ENCODE measurements at regions not wholly inside any gene's neighbourhood (a gene's known extent, or its start where the extent isn't known, plus 50 kb on each side); places are given as distances from the start of the nearest gene placed in this dataset.

DNA sequence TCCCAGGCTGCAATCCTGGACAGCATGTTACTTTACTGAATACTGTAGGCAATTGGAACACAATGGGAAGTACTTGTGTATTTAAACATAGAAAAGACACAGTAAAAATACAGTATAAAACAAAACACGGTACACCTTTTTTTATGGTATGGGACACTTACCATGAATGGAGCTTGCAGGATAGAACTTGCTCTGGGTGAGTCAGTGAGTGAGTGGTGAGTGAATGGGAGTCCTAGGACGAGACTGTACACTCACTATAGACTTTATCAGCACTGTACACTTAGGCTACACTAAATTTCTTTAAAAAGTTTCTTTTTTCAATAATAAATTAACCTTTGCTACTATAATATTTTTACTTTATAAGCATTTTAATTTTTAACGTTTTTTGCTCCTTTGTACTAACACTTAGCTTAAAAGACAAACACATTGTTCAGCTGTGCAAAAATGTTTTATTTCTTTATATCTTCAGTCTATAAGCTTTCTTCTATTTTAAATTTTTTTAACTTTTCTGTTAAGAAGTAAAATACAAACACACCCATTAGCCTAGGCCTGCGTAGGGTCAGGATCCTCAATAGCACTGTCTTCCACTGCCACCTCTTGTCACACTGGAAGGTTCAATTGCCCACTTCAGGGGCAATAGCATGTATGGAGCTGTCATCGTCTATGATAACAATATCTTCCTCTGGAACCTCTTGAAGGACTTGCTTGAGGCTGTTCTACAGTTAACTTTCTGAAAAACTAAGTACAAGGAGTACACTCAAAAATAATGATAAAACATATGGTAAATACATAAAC is 293.5 kb upstream of the FSTL5 start:
- DNase-seq, result no peak

DNA sequence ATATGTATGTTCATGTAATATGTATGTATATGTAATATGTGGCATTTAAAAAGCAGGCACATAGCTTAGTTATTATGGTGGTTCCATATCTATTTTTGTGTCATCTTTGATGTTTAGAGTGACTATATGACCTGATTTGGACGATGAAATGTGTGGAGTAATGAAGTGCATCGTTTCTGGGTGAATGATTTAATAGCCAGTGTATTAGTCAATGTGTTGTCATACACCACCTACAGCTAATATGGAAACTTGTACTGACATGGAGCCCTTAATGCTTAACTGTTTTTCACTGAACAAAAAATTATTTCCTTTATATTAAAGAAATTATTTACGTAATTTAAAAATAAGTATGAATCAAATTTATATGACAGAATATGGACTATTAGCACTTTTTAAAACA is 292.3 kb upstream of the FSTL5 start:
- no peak for DNase-seq

DNA sequence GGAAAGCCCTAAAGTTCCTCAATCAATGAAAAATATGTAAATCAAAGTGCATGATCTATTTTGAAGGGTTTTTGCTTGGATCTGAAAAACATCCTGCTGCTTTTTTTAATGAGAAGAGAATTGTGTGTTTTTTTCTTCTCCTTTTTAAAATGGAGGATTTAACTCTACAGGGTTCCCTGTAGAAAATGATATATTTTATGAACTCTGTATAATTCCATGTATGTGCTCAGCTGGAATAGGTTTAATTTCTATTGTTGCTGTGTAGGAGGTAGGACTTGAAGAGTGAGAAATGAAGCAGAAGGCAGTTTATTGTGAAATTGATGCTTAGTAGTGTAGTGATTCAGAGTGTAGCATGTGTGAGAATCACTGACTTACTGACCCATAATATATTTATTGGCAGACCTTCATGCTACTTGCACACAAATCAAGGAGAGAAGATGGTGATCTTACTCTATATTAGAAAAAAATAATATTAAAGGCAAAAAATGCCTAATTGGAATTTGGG is 286.8 kb upstream of the FSTL5 start:
- DNase-seq, result no peak

DNA sequence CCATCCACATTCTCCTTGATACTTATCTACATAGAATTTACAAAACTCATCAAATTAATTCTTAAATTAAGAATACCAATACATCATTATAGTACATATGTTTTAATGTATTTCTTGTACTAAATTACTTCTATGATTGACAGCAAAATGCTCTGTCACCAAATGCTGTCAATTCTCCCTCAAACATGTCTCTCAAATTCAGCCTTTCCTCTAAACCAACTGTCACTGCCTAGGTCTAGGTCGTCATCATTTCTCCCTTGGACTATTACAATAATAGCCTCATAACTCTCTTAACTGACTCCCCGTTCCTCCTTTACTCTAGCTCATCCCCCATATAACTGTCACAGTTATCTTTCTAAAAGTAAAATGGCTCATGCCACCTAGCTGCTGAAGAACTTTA is 279.7 kb upstream of the FSTL5 start:
- no peak for DNase-seq

DNA sequence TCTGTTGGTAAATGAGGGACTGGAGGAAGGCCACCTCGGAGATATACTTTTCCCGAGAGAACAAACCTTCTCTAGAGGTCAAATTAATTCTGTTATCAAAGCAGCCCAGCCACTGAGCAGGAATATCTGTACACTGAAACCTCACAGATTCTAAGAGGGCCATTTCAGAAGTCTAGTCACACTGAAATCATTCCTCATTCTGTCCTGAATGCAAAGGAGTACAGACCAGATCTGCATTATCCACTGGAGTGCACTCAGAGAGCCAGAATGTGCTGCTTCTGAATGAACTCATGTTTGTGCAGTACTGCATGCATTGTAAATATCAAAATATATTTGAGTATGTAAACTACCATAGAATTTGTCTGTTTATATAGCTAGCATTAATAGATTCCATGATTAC is 278.3 kb upstream of the FSTL5 start:
- DNase-seq, result no peak

GRCh38 chr4:162422312-162422711 is 258.5 kb upstream of the FSTL5 start:
- DNase-seq, result no peak

- no peak for DNase-seq
Measured at GRCh38 chr4:162410854-162411253, 247.1 kb upstream of the FSTL5 start.

DNA sequence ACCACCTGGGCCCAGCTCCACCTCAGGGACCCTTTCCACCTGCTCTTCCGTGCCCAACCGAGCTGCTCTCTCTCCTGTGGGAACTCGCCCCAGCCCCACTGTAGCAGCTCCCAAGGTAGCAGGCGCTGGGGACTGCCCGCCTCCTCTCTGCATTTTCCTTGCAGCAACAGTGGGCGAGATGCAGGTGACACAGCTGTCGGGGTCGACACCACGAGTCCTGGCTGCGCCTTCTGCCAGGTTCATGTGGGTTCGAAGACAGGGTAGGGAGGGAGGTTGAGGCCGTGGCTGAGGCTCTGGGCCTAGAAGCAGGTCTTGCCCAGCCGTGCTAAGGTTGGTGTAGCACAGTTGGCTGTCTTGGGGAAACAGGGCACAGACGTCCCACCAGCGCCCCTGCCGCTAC is 245.2 kb upstream of the FSTL5 start:
- DNase-seq, result no peak

GRCh38 chr4:162408309-162408708 is 244.5 kb upstream of the FSTL5 start:
- no peak for DNase-seq

- no peak for DNase-seq
Measured at GRCh38 chr4:162406637-162407365, 243.0 kb upstream of the FSTL5 start.

- DNase-seq, result no peak
Measured at GRCh38 chr4:162403932-162404331, 240.1 kb upstream of the FSTL5 start.

GRCh38 chr4:162403419-162403818 is 239.6 kb upstream of the FSTL5 start:
- DNase-seq, result no peak

GRCh38 chr4:162401021-162401420 is 237.2 kb upstream of the FSTL5 start:
- DNase-seq, result no peak

DNA sequence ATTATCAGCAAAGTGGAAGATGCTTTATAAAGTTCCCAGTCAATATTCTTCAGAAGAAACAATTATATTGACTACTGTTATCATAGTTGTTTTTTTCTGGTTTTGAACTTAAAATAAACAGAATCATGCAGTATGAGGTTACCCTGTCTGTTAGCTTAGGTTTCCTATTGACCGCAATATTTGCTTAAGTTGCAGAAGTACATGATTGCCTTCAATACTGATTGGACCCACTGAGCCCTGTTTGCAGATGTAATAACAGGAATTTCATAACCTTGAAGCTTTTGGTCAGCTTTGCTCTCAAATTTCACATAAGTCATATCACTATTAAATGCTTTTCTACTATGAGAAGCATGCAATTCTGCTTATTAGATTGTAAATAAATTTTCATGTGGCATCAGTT is 229.1 kb upstream of the FSTL5 start:
- DNase-seq, result no peak

GRCh38 chr4:162366146-162366545 is 202.3 kb upstream of the FSTL5 start:
- DNase-seq, result no peak

DNA sequence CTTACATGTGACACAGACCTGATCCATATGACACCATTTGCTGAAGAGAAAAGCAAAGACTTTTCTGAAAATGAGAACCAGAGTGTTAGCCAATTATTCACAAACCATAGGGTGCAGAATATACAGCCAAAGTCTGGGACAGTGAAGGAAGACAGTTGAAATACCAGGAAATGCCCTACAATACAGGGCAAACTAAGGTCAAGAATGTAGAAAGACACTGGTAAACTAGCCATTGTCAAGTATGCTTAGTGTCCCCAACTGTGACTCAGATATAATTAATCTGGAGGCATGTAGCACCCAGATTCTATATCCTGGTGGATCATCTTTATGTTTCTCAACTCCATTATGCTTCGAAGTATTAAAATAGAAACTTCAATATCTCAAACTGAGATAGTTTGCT is 200.9 kb upstream of the FSTL5 start:
- DNase-seq, result no peak

GRCh38 chr4:162360369-162361149 is 196.8 kb upstream of the FSTL5 start:
- no peak for DNase-seq

DNA sequence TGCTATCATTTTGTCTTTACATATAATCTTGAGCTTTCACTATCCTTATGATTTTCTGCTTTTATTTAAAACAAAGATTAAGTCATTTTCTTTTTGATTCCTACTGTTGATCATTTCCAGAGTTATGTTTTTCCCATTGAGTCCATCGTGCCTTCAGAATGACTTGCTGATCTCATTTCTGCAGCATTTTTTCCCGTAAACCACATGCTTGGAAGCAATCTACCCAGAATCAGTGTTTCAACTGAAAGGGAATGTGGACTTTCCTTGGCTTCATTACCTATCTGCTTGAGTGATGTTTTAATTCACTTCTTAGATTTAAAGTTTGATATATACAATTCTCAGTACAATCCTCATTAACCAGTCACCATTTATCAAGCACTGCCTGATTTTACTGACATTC is 192.4 kb upstream of the FSTL5 start:
- DNase-seq, result no peak

DNA sequence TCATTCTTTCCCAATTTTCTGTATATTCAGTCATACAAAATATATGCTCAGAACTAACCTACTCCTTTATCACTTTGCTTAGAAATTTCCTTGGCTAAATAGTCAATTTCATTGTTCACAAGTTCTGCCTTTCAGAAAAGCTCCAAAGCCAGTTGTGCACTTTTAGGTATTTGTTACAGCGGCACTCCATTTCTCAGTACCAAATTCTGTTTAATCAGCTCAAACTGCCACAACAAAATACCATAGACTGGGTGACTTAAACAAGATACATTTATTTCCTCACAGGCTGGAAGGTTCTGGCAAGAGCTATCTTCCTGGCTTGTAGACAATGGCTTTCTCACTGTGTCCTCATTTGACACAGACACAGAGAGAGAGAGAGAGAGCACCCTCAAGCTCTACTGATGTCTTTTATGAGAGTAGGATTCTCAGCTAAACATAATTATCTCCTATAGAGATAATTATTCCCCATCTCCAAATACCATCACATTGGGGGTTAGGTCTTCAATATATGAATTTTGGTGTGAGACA is 188.8 kb upstream of the FSTL5 start:
- DNase-seq, result no peak

GRCh38 chr4:162350331-162350730 is 186.5 kb upstream of the FSTL5 start:
- DNase-seq, result no peak

DNA sequence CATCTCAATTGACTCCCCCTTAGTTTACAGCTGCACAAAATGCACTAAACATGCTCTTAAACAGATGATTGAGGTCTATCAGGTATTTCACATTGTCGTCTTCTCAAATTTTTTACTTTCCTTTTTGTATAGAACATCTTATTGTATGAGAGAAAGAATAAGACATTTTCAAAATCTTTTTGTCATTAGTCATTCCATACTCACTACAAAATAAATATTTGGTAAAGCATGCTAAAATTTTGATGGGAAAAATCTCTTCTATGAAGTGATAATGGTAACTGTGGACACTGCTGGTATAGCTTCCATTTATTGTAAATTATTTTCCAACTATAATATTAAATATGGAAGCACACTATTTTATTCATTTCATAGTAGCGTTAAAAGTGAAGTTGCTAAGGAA is 185.6 kb upstream of the FSTL5 start:
- DNase-seq, result no peak

DNA sequence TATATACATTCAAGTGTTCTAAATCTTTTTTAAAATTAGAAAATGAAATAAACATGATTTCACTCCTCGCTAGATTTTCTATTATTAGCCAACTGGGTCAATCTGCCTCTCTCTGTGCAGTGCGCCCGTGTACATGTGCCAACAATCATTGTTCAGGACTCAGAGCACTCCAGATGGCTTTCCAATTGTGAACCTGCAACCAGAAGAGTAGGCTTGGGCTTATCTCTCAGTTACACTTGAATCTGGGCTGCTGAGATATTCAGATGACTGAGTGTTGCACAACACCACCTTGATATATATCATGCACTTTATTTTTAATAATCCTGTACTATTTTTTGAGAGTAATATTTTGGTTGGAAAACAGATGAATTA is 184.0 kb upstream of the FSTL5 start:
- no peak for DNase-seq

DNA sequence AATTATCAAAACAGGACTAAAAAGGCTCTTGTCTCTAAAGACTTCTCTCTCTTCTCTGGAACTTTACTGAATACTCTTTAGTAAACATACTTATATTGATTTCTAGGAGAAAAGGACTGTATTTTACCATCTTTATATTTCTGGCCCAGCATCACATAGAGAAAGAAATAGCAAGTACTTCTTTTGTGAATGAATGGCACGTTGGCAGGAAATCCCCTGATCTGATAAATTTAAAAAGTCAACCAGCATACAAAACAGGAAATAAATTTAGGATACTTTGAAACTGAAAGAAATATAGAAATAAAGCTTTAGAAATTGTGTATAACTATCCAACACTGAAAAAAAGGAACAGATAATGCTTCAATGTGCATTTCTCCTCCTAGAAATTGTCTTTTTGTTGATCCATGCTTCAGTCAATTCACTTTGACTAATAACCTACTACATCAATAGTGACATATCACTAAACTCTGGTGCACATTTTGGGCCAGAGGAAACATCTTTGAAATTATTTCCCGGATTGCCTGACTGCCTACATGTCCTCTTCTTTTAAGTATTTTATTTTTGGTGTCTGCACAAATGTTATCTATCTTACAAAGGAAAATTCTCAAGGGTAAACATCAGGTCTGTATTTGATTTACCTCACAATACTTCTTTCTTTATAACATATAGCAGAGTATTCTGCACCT is 183.5 kb upstream of the FSTL5 start:
- DNase-seq, result no peak

Measured in right forelimb (tissue), 1 donor.